K562 (cell line): ENCODE measurements at regions not wholly inside any gene's neighbourhood (a gene's known extent, or its start where the extent isn't known, plus 50 kb on each side); places are given as distances from the start of the nearest gene placed in this dataset.

Experiments
- ATAC-seq: fragments of 200-7000 bp; cut with Tn5 transposase; 3 replicates; pipeline ENCODE4 v1.9.1; 2020; ENCODE audit warnings: moderate library complexity
- BruUV-seq: library from RNA; stranded (reverse); fragments of 400-500 nt; replicated peaks from 2 replicates; lab custom pipeline; 2021; lab: Mats Ljungman, UMichigan
- CTCF ChIA-PET: fragments of 300-600 bp; formaldehyde crosslinking; extraction: SDS; loops from one replicate; lab custom pipeline; 2021; ENCODE audit warnings: low intra/inter-chr PET ratio; lab: Yijun Ruan, JAX
- POLR2A ChIA-PET: fragments of 300-600, 350-650 bp; sonication (Branson Sonifier 250); formaldehyde crosslinking; extraction: SDS; loops from one replicate; lab custom pipeline; 2021; ENCODE audit warnings: antibody characterized with exemption, inconsistent platforms; lab: Yijun Ruan, JAX
- DNase-seq, 4 experiments: peaks; one replicate each; pipeline versions ENCODE4 v3.0.0 to v3.0.0-alpha.2; 2011 to 2018; ENCODE audit warnings: low spot score in 3 of 4, mixed read lengths in 3 of 4; ENCODE audit errors: extremely low read depth in 1 of 4
- FAIRE-seq: peaks from 2 replicates; lab custom pipeline; 2011; peaks lifted over from hg19 to GRCh38; lab: Jason Lieb, UNC
- H2AFZ ChIP-seq: 2 replicates; pipeline ENCODE4 v1.6.0; 2011; ENCODE audit warnings: low read depth, low read length, control low read depth, inconsistent platforms
- H3K27ac ChIP-seq: fragments of 200-600 bp; 3 replicates; pipeline ENCODE4 v1.8.0; 2011; ENCODE audit warnings: low read depth, mild to moderate bottlenecking, control low read depth, inconsistent platforms, low read length, moderate library complexity, mixed read lengths; ENCODE audit errors: extremely low read depth
- H3K27me3 ChIP-seq, 2 experiments: fragments of 300-600 bp in 1 of 2; 2 replicates in 1 of 2; 3 replicates in 1 of 2; pipeline versions ENCODE4 v1.6.0 to v1.8.0; 2011; ENCODE audit warnings: inconsistent platforms in 2 of 2, low read length in 2 of 2, mild to moderate bottlenecking in 1 of 2, mixed read lengths in 1 of 2, moderate library complexity in 1 of 2; ENCODE audit not compliant: control insufficient read depth in 2 of 2, insufficient read depth in 2 of 2
- H3K36me3 ChIP-seq: fragments of 300-600 bp; 3 replicates; pipeline ENCODE4 v1.8.0; 2011; ENCODE audit warnings: mild to moderate bottlenecking, low read length, inconsistent platforms; ENCODE audit not compliant: control insufficient read depth, insufficient read depth
- H3K4me1 ChIP-seq, 2 experiments: fragments of 200-600 bp in 1 of 2; replicated peaks in 1 of 2; 2 replicates in 1 of 2; 3 replicates in 1 of 2; pipeline versions ENCODE4 v1.5.1 to v1.8.0; 2011; ENCODE audit warnings: inconsistent platforms in 2 of 2, low read length in 2 of 2, mild to moderate bottlenecking in 1 of 2, mixed read lengths in 1 of 2, moderate library complexity in 1 of 2; ENCODE audit not compliant: control insufficient read depth in 2 of 2, insufficient read depth in 2 of 2
- H3K4me2 ChIP-seq: 2 replicates; pipeline ENCODE4 v1.6.1; 2011; ENCODE audit warnings: low read length, control low read depth, inconsistent platforms, mixed read lengths; ENCODE audit not compliant: insufficient read depth
- H3K4me3 ChIP-seq: fragments of 200-600 bp; sonication (generic), shearing (Covaris generic); 2 replicates; pipeline ENCODE4 v1.5.1; 2016; ENCODE audit warnings: control low read depth, inconsistent platforms
- H3K79me2 ChIP-seq: fragments of 200-600 bp; 3 replicates; pipeline ENCODE4 v1.8.0; 2011; ENCODE audit warnings: low read length, inconsistent platforms; ENCODE audit not compliant: control insufficient read depth, insufficient read depth
- H3K9ac ChIP-seq, 2 experiments: 2 replicates each; pipeline versions ENCODE4 v1.6.0 to v1.6.1; 2011; ENCODE audit warnings: low read depth in 2 of 2, low read length in 2 of 2, control low read depth in 1 of 2, inconsistent platforms in 1 of 2, mild to moderate bottlenecking in 1 of 2, mixed read lengths in 1 of 2; ENCODE audit not compliant: insufficient read depth in 1 of 2
- H3K9me1 ChIP-seq: one replicate; pipeline ENCODE4 v1.6.0; 2011; ENCODE audit warnings: inconsistent platforms, mild to moderate bottlenecking, low read length, moderate library complexity; ENCODE audit not compliant: control insufficient read depth, insufficient read depth
- H3K9me3 ChIP-seq: replicated peaks from 2 replicates; pipeline ENCODE4 v1.5.1; 2011; ENCODE audit warnings: low read depth, low read length, inconsistent platforms; ENCODE audit not compliant: control insufficient read depth, insufficient read depth
- H4K20me1 ChIP-seq: replicated peaks from 2 replicates; pipeline ENCODE4 v1.6.1; 2011; ENCODE audit warnings: low read length, inconsistent platforms, mixed read lengths; ENCODE audit not compliant: control insufficient read depth, insufficient read depth
- CBFA2T2 ChIP-seq: fragments of 450-650 bp; conservative IDR thresholded peaks from 2 replicates; pipeline ENCODE4 v1.6.1; 2017; ENCODE audit warnings: mild to moderate bottlenecking
- E2F3 ChIP-seq: fragments of 250-450 bp; sonication (Bioruptor Pico); IDR thresholded peaks from 2 replicates; pipeline ENCODE4 v1.4.0; 2020; ENCODE audit warnings: mild to moderate bottlenecking
- FOXM1 ChIP-seq, 2 experiments: fragments of 450-650 bp in 1 of 2; sonication (generic) in 1 of 2; formaldehyde crosslinking in 1 of 2; IDR thresholded peaks; 2 replicates each; pipeline versions ENCODE4 v1.6.1 to v1.9.0; 2017 to 2022; ENCODE audit warnings: low read depth in 2 of 2, mild to moderate bottlenecking in 2 of 2, missing genetic modification reagents in 1 of 2, moderate library complexity in 1 of 2
- HMG20A ChIP-seq: fragments of 450-650 bp; formaldehyde crosslinking; conservative IDR thresholded peaks from 2 replicates; pipeline ENCODE4 v1.4.0; 2020; ENCODE audit warnings: mild to moderate bottlenecking, mixed read lengths
- HSF4 ChIP-seq: fragments of 250-450 bp; sonication (Bioruptor Pico); IDR thresholded peaks from 2 replicates; pipeline ENCODE4 v2.1.2; 2022; ENCODE audit warnings: mild to moderate bottlenecking, moderate library complexity, borderline replicate concordance
- PHF20 ChIP-seq: fragments of 450-650 bp; IDR thresholded peaks from 2 replicates; pipeline ENCODE4 v1.6.1; 2018; ENCODE audit not compliant: partially characterized antibody
- SOX6 ChIP-seq: fragments of 450-650 bp; IDR thresholded peaks from 2 replicates; pipeline ENCODE4 v1.6.1; 2014; ENCODE audit warnings: mild to moderate bottlenecking
- TARDBP ChIP-seq: fragments of 450-650 bp; IDR thresholded peaks from 2 replicates; pipeline ENCODE4 v1.6.1; 2016
- ZNF174 ChIP-seq: fragments of 250-450 bp; sonication (Bioruptor Pico); IDR thresholded peaks from 2 replicates; pipeline ENCODE4 v1.4.0; 2020; ENCODE audit warnings: mild to moderate bottlenecking
- ZNF512 ChIP-seq: IDR thresholded peaks from 2 replicates; pipeline ENCODE4 v1.6.1; 2016; ENCODE audit warnings: missing genetic modification characterization, missing compliant biosample characterization
- in situ Hi-C: fragments of 300-500 bp; cut with MboI; formaldehyde crosslinking; loops from 4 replicates; pipeline ENCODE4 v1.15.0; 2018; ENCODE audit warnings: inconsistent platforms, mixed read lengths
- intact Hi-C: fragments of 100-400 bp; cut with micrococcal nuclease; formaldehyde crosslinking; loops from 2 replicates; pipeline ENCODE4 v1.14.2; 2022

GRCh38 chr10:52551046-52551445, 221.5 kb downstream of the MBL2 start:
- Histone ChIP-seq H3K27me3 (no peaks in the 10 kb centered on the region), H3K9me1 (no peaks in the 10 kb centered on the region), H3K79me2 (no peaks in the 10 kb centered on the region), H3K4me3 (no peak overlapping the region), H2AFZ (no peak overlapping the region), H3K9me3 (no peaks in the 10 kb centered on the region; the same call in 1 of the 2 replicates)
- POLR2A ChIA-PET: no interaction called here
- no peak for FAIRE-seq
- TF ChIP-seq HSF4 (CRISPR knock-in tag): no peak
- TF ChIP-seq ZNF174 (CRISPR knock-in tag): no peak
- TF ChIP-seq PHF20: no peak
- TF ChIP-seq TARDBP: no peak
- TF ChIP-seq HMG20A (CRISPR knock-in tag): no peak
- TF ChIP-seq FOXM1 (IDR thresholded peaks at IDR 0.05; ENCODE audit: low read depth): no peak
- TF ChIP-seq FOXM1 (CRISPR knock-in tag; IDR thresholded peaks at IDR 0.05; ENCODE audit: low read depth): no peak
- no peak for TF ChIP-seq SOX6
- TF ChIP-seq CBFA2T2: no peak
- TF ChIP-seq E2F3: no peak
- no peak for TF ChIP-seq ZNF512 (tag)
- TF ChIP-seq, all 486 proteins: peak for 0
- Histone ChIP-seq H4K20me1 (no peaks in the 10 kb centered on the region), H3K4me1 (no peaks in the 10 kb centered on the region), H3K4me2 (no peak overlapping the region), H3K27ac (no peak overlapping the region), H3K36me3 (no peaks in the 10 kb centered on the region), H3K9ac (no peak overlapping the region)
- in situ Hi-C loops (no loop called here), intact Hi-C loops (no loop called here)
- DNase-seq (no peak), ATAC-seq (no peak)
- no TSS peak for BruUV-seq
- CTCF ChIA-PET: no interaction called here
